ENCODE measurements at regions not wholly inside any gene's neighbourhood (a gene's known extent, or its start where the extent isn't known, plus 50 kb on each side); places are given as distances from the start of the nearest gene placed in this dataset.

GRCh38 chr14:89007906-89008305 lies 183.5 kb downstream of the TTC8 start:
- Histone ChIP-seq H3K4me2 (replicated peaks; ENCODE audit: extremely low read depth, low read length, poor library complexity, severe bottlenecking) (no peak overlapping the region), H3K4me1 (ENCODE audit: control insufficient read depth in 1 of 2, insufficient read depth in 2 of 2, low read length in 2 of 2) (peaks cover 0 to 8% of the 10 kb centered on the region in 2 donors), H3K9ac (ENCODE audit: insufficient read depth, low read length, poor library complexity, severe bottlenecking) (no peak overlapping the region), H3K27ac (ENCODE audit: low read depth in 1 of 2, low read length in 2 of 2) (no peak overlapping the region), H3K36me3 (replicated peaks in 1 of 2; ENCODE audit: control insufficient read depth in 1 of 2, insufficient read depth in 2 of 2, low read length in 2 of 2) (no peaks in the 10 kb centered on the region), H3K9me3 (replicated peaks in 1 of 2; ENCODE audit: control insufficient read depth in 1 of 2, insufficient read depth in 1 of 2, low read length in 2 of 2) (peaks cover 0 to under 1% of the 10 kb centered on the region in 2 donors), H4K20me1 (ENCODE audit: insufficient read depth, low read length) (no peaks in the 10 kb centered on the region), H3K79me2 (ENCODE audit: insufficient read depth, low read length) (no peaks in the 10 kb centered on the region), H2AFZ (ENCODE audit: insufficient read depth, low read depth, low read length, poor library complexity, severe bottlenecking) (no peak overlapping the region), H3K27me3 (ENCODE audit: control insufficient read depth in 2 of 2, insufficient read depth in 2 of 2, low read length in 2 of 2) (no peaks in the 10 kb centered on the region), H3K4me3 (replicated peaks in 1 of 3; ENCODE audit: low read depth in 2 of 3, low read length in 3 of 3) (no peak overlapping the region)
- H3K4me3 Mint-ChIP-seq: no peak overlapping the region
- H3K4me1 Mint-ChIP-seq: peaks cover 11% of the 10 kb centered on the region
- no peaks in the 10 kb centered on the region for H3K36me3 Mint-ChIP-seq
- DNase-seq: no peak
- TF ChIP-seq CTCF (IDR thresholded peaks at IDR 0.05): no peak
- no peak overlapping the region for H3K27ac Mint-ChIP-seq
- H3K27me3 Mint-ChIP-seq (ENCODE audit: low read depth in 3 of 3): peaks cover 2% of the 10 kb centered on the region in 3 donors
- H3K9me3 Mint-ChIP-seq: peaks cover 0 to 6% (median 3%) of the 10 kb centered on the region in 7 donors
- intact Hi-C loops (cut with micrococcal nuclease): no loop called here

- TF ChIP-seq CTCF (IDR thresholded peaks at IDR 0.05): no peak
- Histone ChIP-seq H4K20me1 (ENCODE audit: insufficient read depth, low read length) (no peaks in the 10 kb centered on the region), H3K4me1 (ENCODE audit: control insufficient read depth in 1 of 2, insufficient read depth in 2 of 2, low read length in 2 of 2) (peaks cover 10% of the 10 kb centered on the region in 2 donors), H3K27ac (ENCODE audit: low read depth in 1 of 2, low read length in 2 of 2) (no peak overlapping the region), H3K36me3 (replicated peaks in 1 of 2; ENCODE audit: control insufficient read depth in 1 of 2, insufficient read depth in 2 of 2, low read length in 2 of 2) (no peaks in the 10 kb centered on the region), H3K9ac (ENCODE audit: insufficient read depth, low read length, poor library complexity, severe bottlenecking) (no peak overlapping the region), H3K4me2 (replicated peaks; ENCODE audit: extremely low read depth, low read length, poor library complexity, severe bottlenecking) (no peak overlapping the region), H3K9me3 (replicated peaks in 1 of 2; ENCODE audit: control insufficient read depth in 1 of 2, insufficient read depth in 1 of 2, low read length in 2 of 2) (peaks cover 0 to 4% of the 10 kb centered on the region in 2 donors), H3K4me3 (replicated peaks in 1 of 3; ENCODE audit: low read depth in 2 of 3, low read length in 3 of 3) (no peak overlapping the region), H2AFZ (ENCODE audit: insufficient read depth, low read depth, low read length, poor library complexity, severe bottlenecking) (no peak overlapping the region), H3K79me2 (ENCODE audit: insufficient read depth, low read length) (no peaks in the 10 kb centered on the region), H3K27me3 (ENCODE audit: control insufficient read depth in 2 of 2, insufficient read depth in 2 of 2, low read length in 2 of 2) (no peaks in the 10 kb centered on the region)
- peaks cover 2 to 4% (median 2%) of the 10 kb centered on the region in 3 donors for H3K27me3 Mint-ChIP-seq (ENCODE audit: low read depth in 3 of 3)
- 79% methylated on average over 6 of the region's 10 CpGs for WGBS (ENCODE audit: insufficient coverage)
- no peak overlapping the region for H3K27ac Mint-ChIP-seq
- peaks cover 0 to 4% (median 2%) of the 10 kb centered on the region in 7 donors for H3K9me3 Mint-ChIP-seq
- H3K4me1 Mint-ChIP-seq: peaks cover 12% of the 10 kb centered on the region
- H3K4me3 Mint-ChIP-seq: no peak overlapping the region
- DNase-seq: no peak
- intact Hi-C loops (cut with micrococcal nuclease): no loop called here
- no peaks in the 10 kb centered on the region for H3K36me3 Mint-ChIP-seq
These were observed 187.2 kb downstream of the TTC8 start for GRCh38 chr14:89011355-89012281.
